GM13976 (cell line): ENCODE measurements at regions not wholly inside any gene's neighbourhood (a gene's known extent, or its start where the extent isn't known, plus 50 kb on each side); places are given as distances from the start of the nearest gene placed in this dataset.

ENCODE experiments used
- DNase-seq: peaks from one replicate; pipeline ENCODE4 v3.0.0; 2012; ENCODE audit warnings: low spot score
- in situ Hi-C: fragments of 300-500 bp; cut with MboI; formaldehyde crosslinking; loops from one replicate; pipeline ENCODE4 v1.12.0; 2022; ENCODE audit warnings: low sequenced_read_pairs, mixed read lengths, inconsistent platforms; ENCODE audit not compliant: unreplicated experiment
- TF ChIP-seq, protein P1 (sequence below): IDR thresholded peaks from 2 replicates; pipeline ENCODE4 v1.5.1; 2012; ENCODE audit warnings: borderline replicate concordance, mild to moderate bottlenecking; ENCODE audit not compliant: insufficient read depth; ENCODE audit errors: extremely low read depth, missing control alignments, control extremely low read depth

DNA sequence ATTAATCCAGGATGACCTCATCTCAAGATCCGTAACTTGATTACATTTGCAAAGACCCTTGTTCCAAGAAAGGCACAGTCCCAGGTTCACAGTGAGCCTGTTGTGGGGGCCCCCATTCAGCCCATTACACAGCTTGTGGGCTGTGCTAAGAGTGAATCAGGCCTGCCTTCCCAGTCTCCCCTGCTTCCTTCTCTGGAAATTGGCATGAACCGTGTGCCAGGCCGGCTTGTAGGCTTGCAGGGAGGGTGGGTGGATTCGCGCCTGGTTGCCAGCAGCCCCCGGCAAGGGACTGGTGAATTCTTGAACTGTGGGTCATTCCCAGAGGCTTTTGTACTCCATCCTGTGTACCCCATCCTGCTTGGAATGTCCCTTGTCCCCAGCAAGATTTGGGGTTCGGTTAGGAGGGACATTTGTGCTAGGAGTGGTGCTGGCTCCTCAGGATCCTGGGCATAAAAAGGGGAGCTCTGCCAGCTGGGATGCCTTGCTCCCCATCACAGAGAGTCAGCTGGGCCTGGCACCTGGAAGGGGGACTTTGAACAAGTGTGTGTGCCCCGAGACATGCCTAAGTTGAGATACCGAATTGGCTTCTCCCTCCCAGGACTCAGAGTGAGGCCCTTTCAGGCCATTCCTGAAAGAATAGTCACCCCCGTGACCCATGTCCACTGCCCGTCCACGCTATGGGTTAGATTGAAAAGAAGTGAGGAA, 818.2 kb downstream of the BRD1 start:
- in situ Hi-C loops, result no loop called here
- DNase-seq, result no peak
- TF ChIP-seq, protein P1, sequence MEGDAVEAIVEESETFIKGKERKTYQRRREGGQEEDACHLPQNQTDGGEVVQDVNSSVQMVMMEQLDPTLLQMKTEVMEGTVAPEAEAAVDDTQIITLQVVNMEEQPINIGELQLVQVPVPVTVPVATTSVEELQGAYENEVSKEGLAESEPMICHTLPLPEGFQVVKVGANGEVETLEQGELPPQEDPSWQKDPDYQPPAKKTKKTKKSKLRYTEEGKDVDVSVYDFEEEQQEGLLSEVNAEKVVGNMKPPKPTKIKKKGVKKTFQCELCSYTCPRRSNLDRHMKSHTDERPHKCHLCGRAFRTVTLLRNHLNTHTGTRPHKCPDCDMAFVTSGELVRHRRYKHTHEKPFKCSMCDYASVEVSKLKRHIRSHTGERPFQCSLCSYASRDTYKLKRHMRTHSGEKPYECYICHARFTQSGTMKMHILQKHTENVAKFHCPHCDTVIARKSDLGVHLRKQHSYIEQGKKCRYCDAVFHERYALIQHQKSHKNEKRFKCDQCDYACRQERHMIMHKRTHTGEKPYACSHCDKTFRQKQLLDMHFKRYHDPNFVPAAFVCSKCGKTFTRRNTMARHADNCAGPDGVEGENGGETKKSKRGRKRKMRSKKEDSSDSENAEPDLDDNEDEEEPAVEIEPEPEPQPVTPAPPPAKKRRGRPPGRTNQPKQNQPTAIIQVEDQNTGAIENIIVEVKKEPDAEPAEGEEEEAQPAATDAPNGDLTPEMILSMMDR, result no peak

DNA sequence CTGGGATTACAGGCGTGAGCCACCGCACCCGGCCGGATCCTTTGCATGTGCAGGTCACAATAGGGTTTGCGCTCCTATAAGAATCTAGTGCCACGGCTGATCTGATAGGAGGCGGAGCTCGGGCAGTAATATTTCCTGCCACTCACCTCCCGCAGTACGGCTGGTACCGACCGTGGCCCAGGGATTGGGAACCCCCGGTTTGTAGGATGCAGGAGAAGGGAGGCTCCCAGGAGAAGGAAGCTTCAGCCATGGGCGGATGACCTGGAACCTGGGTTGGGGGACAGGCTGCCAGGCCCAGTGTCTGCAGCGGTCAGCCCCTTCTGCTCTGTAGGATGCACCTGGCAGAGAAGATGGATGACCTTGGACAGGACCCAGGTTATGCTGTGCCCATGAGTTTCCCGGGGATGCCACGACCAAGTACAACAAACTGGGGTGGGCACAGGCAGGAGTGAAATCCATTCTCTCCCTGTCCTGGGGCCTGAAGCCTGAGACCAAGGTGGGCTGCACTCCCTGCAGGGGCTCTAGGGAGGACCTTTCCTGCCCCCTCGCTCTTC, 818.9 kb downstream of the BRD1 start:
- DNase-seq, result no peak
- in situ Hi-C loops, result no loop called here
- TF ChIP-seq, protein P1, result no peak

DNA sequence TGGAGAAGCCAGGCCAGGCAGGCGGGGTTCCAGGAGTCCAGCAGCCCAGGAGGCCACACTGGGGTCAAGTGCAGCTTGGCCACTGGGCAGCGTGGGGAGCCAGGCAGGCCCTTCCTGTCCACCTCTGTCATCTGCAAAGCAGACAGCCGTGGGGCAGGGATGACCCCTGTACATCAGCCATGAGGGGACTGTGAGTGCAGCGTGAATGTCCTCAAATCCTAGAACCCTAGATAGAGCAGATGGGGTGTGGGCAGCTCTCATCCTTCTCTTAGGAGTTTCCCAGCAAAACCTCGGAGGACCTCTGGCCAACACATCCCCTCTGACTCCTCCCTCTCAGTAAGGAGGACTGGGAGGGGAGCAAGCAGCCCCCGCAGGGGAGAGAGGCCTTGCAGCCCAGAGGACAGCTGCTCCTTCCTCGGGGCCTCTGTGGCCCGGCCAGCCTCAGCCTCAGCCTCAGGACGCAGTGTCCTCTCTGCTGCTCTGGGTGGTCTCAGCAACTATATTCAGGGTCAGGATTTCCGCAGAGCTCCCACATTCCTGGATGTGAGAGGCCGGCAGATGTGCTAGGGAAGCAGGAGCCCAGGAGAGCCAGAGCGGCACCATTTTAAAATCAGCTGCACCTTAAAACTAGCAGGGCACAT, 820.5 kb downstream of the BRD1 start:
- DNase-seq, result no peak
- TF ChIP-seq, protein P1, result no peak
- in situ Hi-C loops, result no loop called here

DNA sequence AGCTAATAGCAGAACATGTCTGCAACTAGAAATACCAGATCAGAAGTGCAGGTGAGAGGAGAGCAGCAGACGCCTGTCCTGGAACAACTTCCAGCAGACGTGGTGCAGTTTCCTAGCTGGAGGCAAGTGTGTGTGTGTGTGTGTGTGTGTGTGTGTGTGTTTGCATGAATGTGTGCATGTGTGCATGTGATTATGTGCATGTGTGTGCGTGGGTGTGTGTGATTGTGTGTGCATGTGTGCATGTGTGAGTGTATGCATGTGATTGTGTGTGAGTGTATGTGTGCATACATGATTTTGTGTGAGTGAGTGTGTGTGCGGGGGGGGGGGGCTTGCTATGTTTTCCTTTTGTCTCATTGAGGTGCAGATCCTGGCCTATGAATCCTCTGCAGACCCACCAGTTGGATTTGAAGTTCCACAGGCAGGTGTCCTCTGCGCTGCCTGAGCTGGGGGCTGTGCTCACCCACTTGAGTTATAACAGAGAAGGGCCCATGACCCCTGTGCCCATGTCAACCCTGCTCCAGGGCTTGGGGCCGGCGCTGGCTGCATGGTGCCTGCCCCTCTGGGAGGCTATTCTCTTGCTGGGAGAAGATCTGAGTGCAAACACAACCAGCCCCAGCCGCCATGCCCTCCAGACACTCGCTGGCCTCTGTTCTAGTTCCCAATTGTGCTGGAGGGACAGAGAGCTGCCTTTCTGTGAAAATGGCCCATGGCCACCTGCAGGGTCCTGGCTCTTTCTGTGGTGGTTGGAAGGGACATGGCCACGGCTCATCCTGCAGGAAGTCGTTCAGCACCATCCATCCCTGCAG, 821.3 kb downstream of the BRD1 start:
- in situ Hi-C loops, result no loop called here
- no peak for DNase-seq
- TF ChIP-seq, protein P1, result no peak

DNA sequence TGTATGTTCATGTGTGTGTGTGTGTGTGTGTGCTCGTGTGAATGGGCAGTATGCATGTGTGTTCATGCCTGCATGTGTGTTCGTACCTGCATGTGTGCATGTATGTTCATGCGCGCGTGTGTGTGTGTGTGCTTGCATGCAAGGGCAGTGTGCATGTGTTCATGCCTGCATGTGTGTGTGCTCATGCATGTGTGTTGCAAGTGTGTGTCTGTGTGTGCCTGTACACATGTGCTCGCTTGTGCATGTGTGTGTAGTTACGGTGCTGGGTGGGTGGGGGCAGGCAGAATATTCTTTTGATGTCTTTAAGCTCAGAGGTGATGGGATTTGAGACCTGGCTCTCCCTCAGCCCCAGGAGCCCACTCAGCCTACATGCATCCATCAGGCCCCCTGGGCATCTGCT, 822.1 kb downstream of the BRD1 start:
- TF ChIP-seq, protein P1, result no peak
- DNase-seq, result no peak
- in situ Hi-C loops, result no loop called here
